Activated CD8-positive, alpha-beta memory T cell treated with anti-CD3 and anti-CD28 coated beads for 48 hours (primary cell): ENCODE measurements at regions not wholly inside any gene's neighbourhood (a gene's known extent, or its start where the extent isn't known, plus 50 kb on each side); places are given as distances from the start of the nearest gene placed in this dataset.

ENCODE experiments used
- DNase-seq, 3 experiments: peaks; one replicate each; pipeline ENCODE4 v3.0.0-alpha.2; 2020; ENCODE audit warnings: low read depth in 2 of 3, low spot score in 2 of 3

DNA sequence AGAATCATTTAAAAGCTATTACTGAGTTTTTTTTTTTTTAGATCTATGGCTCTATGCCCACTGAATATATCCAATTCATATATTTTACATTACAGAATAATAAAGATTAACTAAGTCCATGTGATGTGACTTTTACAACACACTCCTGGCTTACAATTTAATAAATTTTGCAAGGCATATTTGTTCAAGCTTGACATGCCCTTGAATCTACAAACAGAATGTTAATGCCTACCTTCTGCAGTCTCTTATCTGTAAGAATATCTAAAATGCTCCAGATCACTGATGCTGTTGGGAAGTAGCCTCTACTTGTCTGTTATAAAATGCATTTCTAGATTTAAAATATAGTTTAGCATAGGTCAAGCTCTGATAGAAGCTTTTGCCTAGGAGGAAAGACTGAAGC, 100.7 kb upstream of the RASGEF1B start:
- no peak for DNase-seq

DNA sequence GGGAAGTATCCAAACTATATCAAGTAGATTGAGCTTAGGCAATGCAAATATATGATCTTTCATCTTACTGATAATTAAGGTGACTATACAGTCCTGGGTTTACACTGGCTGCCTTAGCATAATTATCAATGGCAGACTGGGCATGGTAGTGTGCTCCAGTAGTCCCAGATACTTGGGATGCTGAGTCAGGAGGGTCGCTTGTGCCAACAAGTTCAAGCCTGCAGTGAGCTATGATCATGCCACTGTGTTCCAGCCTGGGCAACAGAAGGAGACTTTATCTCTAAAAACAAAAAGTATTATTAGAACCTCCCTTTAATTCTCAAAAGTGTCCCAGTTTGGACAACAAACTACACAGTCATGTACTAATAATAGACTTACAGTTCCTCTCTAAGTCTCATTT, 99.4 kb upstream of the RASGEF1B start:
- no peak for DNase-seq

DNA sequence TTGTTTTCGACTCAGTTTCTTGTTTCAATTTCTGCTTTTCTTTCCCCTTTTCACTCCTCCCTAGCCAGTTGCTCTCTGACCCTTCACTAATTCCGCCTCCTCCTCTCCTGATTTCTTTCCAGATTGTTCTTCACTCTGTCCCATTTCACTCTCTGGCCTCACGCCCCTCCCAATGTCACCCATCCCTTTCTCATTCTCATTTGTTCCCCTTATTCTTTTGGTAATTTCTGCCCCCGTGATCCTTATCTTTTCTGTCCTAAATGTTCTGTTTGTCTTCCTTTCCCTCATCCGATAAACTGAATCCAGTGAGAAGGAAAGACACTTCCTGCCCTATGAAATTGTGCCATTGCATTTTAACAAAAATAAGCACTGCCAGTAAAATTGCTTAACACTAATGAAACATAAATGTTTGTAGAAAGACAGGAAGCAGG, 94.5 kb upstream of the RASGEF1B start:
- DNase-seq, result no peak

DNA sequence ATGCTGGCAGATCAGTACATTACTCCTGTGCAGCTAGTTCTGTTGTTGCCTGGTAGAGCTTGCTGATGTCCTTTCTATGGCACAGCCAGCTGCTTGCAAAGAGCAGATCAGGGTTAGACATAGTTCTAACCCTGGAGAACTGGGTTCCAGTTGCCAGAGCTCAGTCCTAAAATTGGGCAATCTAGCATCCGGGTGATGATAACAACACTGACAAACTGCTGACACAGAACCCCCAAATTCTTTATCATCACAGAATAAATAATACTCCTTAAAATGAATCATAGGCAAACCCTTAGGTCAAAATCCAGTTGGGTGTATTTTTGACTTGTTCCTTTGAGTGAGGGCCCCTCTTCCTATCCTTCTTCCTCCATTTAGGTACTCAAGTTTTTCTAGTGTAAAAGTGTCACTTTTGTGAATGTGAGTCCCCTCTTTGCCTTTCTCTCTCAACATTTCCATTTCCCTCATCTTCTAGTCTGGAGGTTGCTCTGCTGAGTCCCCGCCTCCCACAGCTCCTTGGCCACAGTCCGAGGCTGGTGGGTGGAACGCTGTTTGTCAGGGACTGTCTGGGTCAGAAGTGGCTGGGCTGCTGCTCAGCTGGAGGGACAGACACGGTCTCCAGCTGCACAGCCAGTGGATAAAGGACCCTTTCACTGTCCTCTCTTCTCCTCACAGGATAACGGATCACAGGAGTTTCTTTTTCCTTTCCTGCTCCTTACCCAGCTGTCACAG, 93.6 kb upstream of the RASGEF1B start:
- no peak for DNase-seq

GRCh38 chr4:81564025-81564424, 92.3 kb upstream of the RASGEF1B start:
- no peak for DNase-seq

DNA sequence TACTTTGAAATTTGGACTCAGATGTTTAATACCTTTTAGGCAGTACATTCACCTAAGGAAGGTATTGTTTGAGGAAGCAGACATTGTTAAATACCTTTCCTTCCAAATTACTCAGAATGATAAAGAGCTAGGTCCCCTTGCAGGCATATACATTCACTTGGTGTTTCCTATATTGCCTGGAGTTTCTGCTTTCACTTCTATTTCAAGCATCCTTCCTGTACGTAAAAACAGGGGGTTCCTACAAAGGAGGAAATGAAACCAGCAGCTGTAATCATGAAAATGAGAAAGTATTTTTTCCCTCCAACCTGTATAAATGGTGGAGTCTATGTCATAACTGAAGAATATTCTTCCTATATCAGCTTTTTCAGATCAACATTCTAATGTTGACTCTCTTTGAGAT, 90.4 kb upstream of the RASGEF1B start:
- DNase-seq, result no peak

DNA sequence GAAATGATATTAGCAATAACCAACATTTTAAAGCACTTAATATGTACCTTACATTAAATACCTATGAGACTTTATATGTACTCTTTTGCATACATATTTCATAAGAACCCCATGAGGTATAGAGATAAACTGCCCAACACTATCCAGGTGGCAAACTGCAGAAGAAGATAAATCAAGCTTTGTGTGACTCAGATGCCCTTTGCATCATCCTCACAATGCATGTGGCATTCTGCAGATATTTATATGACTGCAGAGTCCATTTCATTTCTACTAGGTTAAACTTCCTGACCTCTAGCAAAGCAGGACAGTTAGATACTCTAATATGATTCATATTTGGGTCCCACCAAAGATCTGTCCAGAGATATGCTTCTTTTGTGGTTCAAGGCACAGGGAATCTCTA, 85.6 kb upstream of the RASGEF1B start:
- no peak for DNase-seq

- no peak for DNase-seq
Observed at GRCh38 chr4:81555489-81555888, 83.8 kb upstream of the RASGEF1B start.

- DNase-seq, result no peak
Observed at GRCh38 chr4:81552086-81552485, 80.4 kb upstream of the RASGEF1B start.

DNA sequence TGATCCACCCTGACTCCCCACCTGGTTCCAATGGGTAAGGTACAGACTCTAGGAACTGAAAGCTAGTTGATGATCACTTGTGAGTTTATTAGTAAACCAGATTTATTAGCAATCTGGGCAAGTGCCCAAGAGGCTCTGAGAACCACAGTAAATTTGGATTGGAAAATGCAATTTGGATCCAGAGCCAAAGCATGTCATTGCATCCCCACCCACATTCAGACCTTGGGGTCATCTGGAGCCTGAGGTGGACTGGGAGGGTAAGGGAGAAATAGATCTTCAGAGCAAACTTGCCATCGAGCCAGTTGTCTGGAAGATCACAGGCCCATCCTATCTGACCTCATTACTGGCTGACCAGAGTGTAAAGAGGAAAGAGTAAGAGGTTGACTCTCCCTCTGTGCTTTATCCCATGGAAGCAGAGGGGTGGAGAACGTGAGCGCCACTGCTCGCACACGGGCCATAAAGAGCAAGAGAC, 78.7 kb upstream of the RASGEF1B start:
- no peak for DNase-seq

GRCh38 chr4:81549984-81550383, 78.3 kb upstream of the RASGEF1B start:
- DNase-seq, result no peak

DNA sequence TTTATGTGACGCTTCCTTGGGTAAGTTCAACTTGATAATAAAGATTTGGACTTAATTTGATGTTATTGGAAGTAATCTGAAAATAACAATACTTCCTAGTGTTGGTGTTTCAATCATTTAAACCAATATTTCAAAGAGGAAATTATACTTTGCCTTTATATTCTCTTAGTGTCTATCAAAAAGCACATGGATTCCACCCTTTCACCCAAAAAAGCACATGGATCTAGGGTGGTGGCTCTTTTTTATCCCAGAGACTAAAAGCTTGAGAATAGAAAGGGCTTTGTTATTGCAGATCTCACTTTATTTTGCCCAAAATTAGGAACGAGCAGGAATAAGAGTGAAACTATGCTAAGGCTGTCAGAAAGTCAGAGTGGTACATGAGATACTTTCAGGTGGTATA, 75.1 kb upstream of the RASGEF1B start:
- no peak for DNase-seq

DNA sequence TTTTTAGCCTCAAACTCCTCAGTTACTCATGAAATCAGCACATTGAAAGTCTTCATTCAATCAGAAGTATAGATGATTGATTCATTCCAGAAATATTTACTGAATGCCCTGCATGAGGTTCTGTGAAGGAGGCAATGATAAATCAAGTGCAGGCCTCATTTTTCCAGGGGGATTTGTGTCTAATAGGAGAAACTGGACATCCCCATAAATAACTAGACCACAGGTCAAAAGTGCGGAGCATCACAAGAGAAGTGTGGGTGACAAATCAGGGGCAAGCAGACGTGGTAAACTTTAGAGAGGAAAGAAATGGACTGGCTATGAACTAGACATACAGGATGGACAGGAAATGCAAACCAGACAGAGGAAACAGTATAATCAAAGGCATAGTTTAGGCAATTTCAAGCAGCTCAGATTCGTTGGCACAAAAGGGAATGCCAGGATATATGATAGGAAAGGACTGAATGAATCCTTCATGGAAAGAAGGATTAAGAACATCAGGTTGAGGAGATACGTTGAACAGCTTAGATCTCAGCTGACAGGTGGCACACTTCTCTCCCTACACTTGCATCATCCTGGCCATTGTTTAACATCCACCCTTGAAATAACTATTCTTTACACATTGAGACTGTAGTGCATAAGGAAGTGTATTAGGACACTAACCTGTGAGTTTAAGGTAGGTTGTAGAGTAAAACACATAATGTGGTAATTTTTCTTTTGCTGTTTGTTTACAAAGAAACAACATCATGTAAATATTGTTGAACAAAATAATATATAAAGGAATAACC, 69.6 kb upstream of the RASGEF1B start:
- DNase-seq, result no peak

- DNase-seq, result no peak
Observed at GRCh38 chr4:81538716-81539427, 67.2 kb upstream of the RASGEF1B start.

DNA sequence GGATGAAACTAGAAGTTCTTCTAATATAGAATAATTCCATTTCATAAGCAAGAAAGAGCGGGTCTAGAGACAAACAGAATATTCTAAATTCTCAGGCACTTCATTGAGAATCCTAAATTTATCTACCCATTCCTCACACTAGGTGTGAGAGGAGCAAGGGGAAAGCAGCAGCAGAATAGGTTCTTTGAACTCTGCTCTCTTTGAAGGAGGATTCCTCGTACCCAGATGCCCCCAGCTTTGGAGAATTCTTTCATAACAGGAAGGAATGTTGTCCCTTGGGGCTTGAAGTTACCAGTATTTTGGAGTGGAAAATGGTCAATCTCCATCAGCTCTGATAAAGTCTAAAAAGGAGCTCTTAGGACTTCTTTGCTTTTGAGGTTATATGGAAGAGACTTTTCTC, 59.7 kb upstream of the RASGEF1B start:
- no peak for DNase-seq

- no peak for DNase-seq
Observed at GRCh38 chr4:81528979-81529378, 57.3 kb upstream of the RASGEF1B start.

GRCh38 chr4:81528200-81528599, 56.5 kb upstream of the RASGEF1B start:
- no peak for DNase-seq

- DNase-seq, result no peak
Observed at GRCh38 chr4:81527709-81528108, 56.0 kb upstream of the RASGEF1B start.

DNA sequence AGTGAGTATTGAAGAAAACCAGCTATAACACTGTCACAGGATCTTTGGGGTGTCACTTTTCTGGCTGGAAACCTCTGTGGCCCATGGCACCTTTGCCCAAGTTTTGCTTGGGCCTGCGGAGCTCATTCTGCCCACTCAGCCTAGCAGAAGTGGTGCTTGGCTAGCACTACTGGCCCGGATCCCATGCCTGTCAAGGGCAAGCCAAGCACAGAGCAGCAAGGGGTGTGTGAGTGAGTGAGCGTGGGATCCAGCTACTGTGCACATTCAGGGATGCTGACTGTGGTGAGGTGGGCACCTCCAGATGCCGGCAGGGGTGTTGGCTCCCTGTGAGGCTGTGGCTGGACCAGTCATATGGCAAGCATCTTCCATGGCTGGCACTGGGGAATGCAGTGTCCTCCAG, 55.4 kb upstream of the RASGEF1B start:
- no peak for DNase-seq

GRCh38 chr4:81526706-81527105, 55.0 kb upstream of the RASGEF1B start:
- no peak for DNase-seq

DNA sequence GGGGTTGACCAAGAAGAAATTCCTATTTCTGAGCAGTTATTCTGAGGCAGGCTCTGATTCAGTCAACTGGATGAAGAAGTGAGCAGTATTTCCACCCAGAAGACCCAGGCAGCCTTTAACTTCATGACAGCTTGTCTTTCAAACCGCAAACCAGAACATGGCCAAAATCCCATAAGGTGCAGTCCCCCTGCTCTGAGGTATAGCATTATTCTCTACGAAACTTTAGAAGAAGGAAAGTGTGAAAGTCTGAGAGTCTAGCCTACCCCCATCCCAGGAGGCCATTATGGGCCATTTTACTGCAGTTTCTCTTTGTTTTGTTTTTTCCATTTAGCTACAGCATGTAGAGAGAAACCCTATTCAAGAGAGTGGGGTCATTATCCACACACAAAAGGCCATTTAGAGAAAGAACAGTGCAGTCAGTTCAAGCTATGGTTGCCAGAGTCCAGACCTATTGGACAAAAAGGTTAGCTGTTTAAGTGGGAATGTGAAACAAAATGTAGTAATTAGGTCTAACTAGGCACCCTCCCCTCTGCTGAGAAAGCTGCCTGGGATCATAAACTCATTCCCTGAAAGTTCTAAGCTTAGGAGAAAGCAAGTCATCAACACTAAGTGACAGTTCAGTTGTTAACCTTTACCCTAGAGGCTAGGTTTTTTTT, 52.1 kb upstream of the RASGEF1B start:
- no peak for DNase-seq
